Suprapubic skin (tissue), 4 donors: ENCODE measurements at regions not wholly inside any gene's neighbourhood (a gene's known extent, or its start where the extent isn't known, plus 50 kb on each side); places are given as distances from the start of the nearest gene placed in this dataset.

ENCODE experiments used
- DNase-seq, 2 donors: peaks; one replicate each; pipeline ENCODE4 v3.0.0-alpha.2; 2019; ENCODE audit warnings: low spot score in 2 of 2
- H3K27ac ChIP-seq: fragments of 200-600 bp; sonication (generic); one replicate; pipeline ENCODE4 v1.5.1; 2019
- H3K27me3 ChIP-seq: fragments of 200-600 bp; sonication (generic); one replicate; pipeline ENCODE4 v1.5.1; 2019
- H3K36me3 ChIP-seq: fragments of 200-600 bp; sonication (generic); one replicate; pipeline ENCODE4 v1.5.1; 2019
- H3K4me1 ChIP-seq: fragments of 200-600 bp; sonication (generic); one replicate; pipeline ENCODE4 v1.5.1; 2019
- H3K4me3 ChIP-seq: fragments of 200-600 bp; sonication (generic); one replicate; pipeline ENCODE4 v1.5.1; 2019; ENCODE audit warnings: mild to moderate bottlenecking
- H3K9me3 ChIP-seq: fragments of 200-600 bp; sonication (generic); one replicate; pipeline ENCODE4 v1.5.1; 2019
- CTCF ChIP-seq, 2 donors: fragments of 200-600 bp in 1 of 2; fragments of 450-650 bp in 1 of 2; sonication (generic) in 1 of 2; IDR thresholded peaks; one replicate each; pipeline ENCODE4 v1.5.1; 2016 to 2019; ENCODE audit warnings: antibody characterized with exemption in 2 of 2, mild to moderate bottlenecking in 1 of 2, moderate library complexity in 1 of 2
- EP300 ChIP-seq: sonication (generic); formaldehyde crosslinking; IDR thresholded peaks from one replicate; pipeline ENCODE4 v1.6.1; 2017; ENCODE audit warnings: antibody characterized with exemption
- POLR2A ChIP-seq, 2 donors: fragments of 450-650 bp; IDR thresholded peaks; one replicate each; pipeline ENCODE4 v1.6.1; 2017; ENCODE audit warnings: antibody characterized with exemption in 2 of 2, mild to moderate bottlenecking in 2 of 2, moderate library complexity in 2 of 2
- POLR2AphosphoS5 ChIP-seq, 3 donors: sonication (generic); formaldehyde crosslinking; IDR thresholded peaks; one replicate each; pipeline ENCODE4 v1.6.1; 2017; ENCODE audit warnings: antibody characterized with exemption in 3 of 3
- whole genome bisulfite sequencing: methylation state at CpG from one replicate; pipeline ENCODE4 v1.1.5; 2018; 5-methylcytosine and 5-hydroxymethylcytosine counted together

- Histone ChIP-seq H3K9me3 (no peaks in the 10 kb centered on the region), H3K27ac (no peak overlapping the region), H3K36me3 (no peaks in the 10 kb centered on the region), H3K4me3 (no peak overlapping the region), H3K27me3 (no peaks in the 10 kb centered on the region), H3K4me1 (no peaks in the 10 kb centered on the region)
- TF ChIP-seq CTCF (IDR thresholded peaks at IDR 0.05): no peak
- no peak for TF ChIP-seq POLR2A (IDR thresholded peaks at IDR 0.05)
- no peak for TF ChIP-seq POLR2AphosphoS5 (IDR thresholded peaks at IDR 0.05)
- no peak for TF ChIP-seq EP300
- 90% methylated on average over 4 of the region's 4 CpGs for WGBS
- no peak for DNase-seq
Observed at GRCh38 chr2:8082840-8083239, 599.0 kb upstream of the ID2 start.

- Histone ChIP-seq H3K27me3 (no peaks in the 10 kb centered on the region), H3K9me3 (no peaks in the 10 kb centered on the region), H3K4me1 (no peaks in the 10 kb centered on the region), H3K36me3 (no peaks in the 10 kb centered on the region), H3K27ac (no peak overlapping the region), H3K4me3 (no peak overlapping the region)
- DNase-seq: no peak
- TF ChIP-seq CTCF (IDR thresholded peaks at IDR 0.05): no peak
- no peak for TF ChIP-seq POLR2A (IDR thresholded peaks at IDR 0.05)
- TF ChIP-seq EP300: no peak
- no peak for TF ChIP-seq POLR2AphosphoS5 (IDR thresholded peaks at IDR 0.05)
- WGBS: 91% methylated on average over 2 of the region's 2 CpGs
Observed at GRCh38 chr2:8086357-8086756, 595.5 kb upstream of the ID2 start.

GRCh38 chr2:8086796-8087479 lies 594.9 kb upstream of the ID2 start:
- H3K27me3 ChIP-seq: no peaks in the 10 kb centered on the region
- H3K9me3 ChIP-seq: no peaks in the 10 kb centered on the region
- TF ChIP-seq EP300: no peak
- no peak for TF ChIP-seq POLR2AphosphoS5 (IDR thresholded peaks at IDR 0.05)
- TF ChIP-seq CTCF (IDR thresholded peaks at IDR 0.05): no peak
- no peak for TF ChIP-seq POLR2A (IDR thresholded peaks at IDR 0.05)
- WGBS: 88% methylated on average over 4 of the region's 4 CpGs
- no peak for DNase-seq
- no peak overlapping the region for H3K27ac ChIP-seq
- H3K4me3 ChIP-seq: no peak overlapping the region
- no peaks in the 10 kb centered on the region for H3K4me1 ChIP-seq
- no peaks in the 10 kb centered on the region for H3K36me3 ChIP-seq

GRCh38 chr2:8087480-8087840 lies 594.4 kb upstream of the ID2 start:
- Histone ChIP-seq H3K27ac (no peak overlapping the region), H3K27me3 (no peaks in the 10 kb centered on the region), H3K4me1 (no peaks in the 10 kb centered on the region), H3K9me3 (no peaks in the 10 kb centered on the region), H3K36me3 (no peaks in the 10 kb centered on the region), H3K4me3 (no peak overlapping the region)
- WGBS: 72% methylated on average over 3 of the region's 3 CpGs
- DNase-seq: no peak
- TF ChIP-seq EP300 (no peak), POLR2AphosphoS5 (IDR thresholded peaks at IDR 0.05) (no peak), CTCF (IDR thresholded peaks at IDR 0.05) (no peak), POLR2A (IDR thresholded peaks at IDR 0.05) (no peak)

GRCh38 chr2:8088810-8089209 lies 593.0 kb upstream of the ID2 start:
- no peak overlapping the region for H3K27ac ChIP-seq
- WGBS: 94% methylated on average over 1 of the region's 1 CpG
- H3K4me1 ChIP-seq: no peaks in the 10 kb centered on the region
- no peaks in the 10 kb centered on the region for H3K27me3 ChIP-seq
- DNase-seq: no peak
- no peaks in the 10 kb centered on the region for H3K9me3 ChIP-seq
- TF ChIP-seq POLR2A (IDR thresholded peaks at IDR 0.05) (no peak), POLR2AphosphoS5 (IDR thresholded peaks at IDR 0.05) (no peak), CTCF (IDR thresholded peaks at IDR 0.05) (no peak), EP300 (no peak)
- H3K4me3 ChIP-seq: no peak overlapping the region
- H3K36me3 ChIP-seq: no peaks in the 10 kb centered on the region
